HFFc6 (cell line): ENCODE measurements at regions not wholly inside any gene's neighbourhood (a gene's known extent, or its start where the extent isn't known, plus 50 kb on each side); places are given as distances from the start of the nearest gene placed in this dataset.

ENCODE experiments used
- DNase-seq: peaks from one replicate; pipeline ENCODE4 v3.0.0-alpha.2; 2018
- H3K27ac Mint-ChIP-seq: 2 replicates; pipeline ENCODE4 v1.8.0; 2020; ENCODE audit warnings: mild to moderate bottlenecking, mixed read lengths
- H3K27me3 Mint-ChIP-seq: 2 replicates; pipeline ENCODE4 v1.8.0; 2021; ENCODE audit warnings: mild to moderate bottlenecking, moderate library complexity, mixed read lengths; ENCODE audit not compliant: insufficient read depth
- H3K36me3 Mint-ChIP-seq: 2 replicates; pipeline ENCODE4 v1.8.0; 2021; ENCODE audit warnings: low read depth, mixed read lengths
- H3K4me1 Mint-ChIP-seq: 2 replicates; pipeline ENCODE4 v1.8.0; 2020; ENCODE audit warnings: low read depth, mixed read lengths
- H3K4me3 Mint-ChIP-seq: 2 replicates; pipeline ENCODE4 v1.8.0; 2020; ENCODE audit warnings: mild to moderate bottlenecking, moderate library complexity, mixed read lengths
- H3K9me3 Mint-ChIP-seq: 2 replicates; pipeline ENCODE4 v1.8.0; 2020; ENCODE audit warnings: mild to moderate bottlenecking, mixed read lengths
- TF ChIP-seq, protein P1 (sequence below): fragments of 200-600 bp; sonication (generic); IDR thresholded peaks from 2 replicates; pipeline ENCODE4 v1.5.0; 2021; ENCODE audit warnings: antibody characterized with exemption, mild to moderate bottlenecking

DNA sequence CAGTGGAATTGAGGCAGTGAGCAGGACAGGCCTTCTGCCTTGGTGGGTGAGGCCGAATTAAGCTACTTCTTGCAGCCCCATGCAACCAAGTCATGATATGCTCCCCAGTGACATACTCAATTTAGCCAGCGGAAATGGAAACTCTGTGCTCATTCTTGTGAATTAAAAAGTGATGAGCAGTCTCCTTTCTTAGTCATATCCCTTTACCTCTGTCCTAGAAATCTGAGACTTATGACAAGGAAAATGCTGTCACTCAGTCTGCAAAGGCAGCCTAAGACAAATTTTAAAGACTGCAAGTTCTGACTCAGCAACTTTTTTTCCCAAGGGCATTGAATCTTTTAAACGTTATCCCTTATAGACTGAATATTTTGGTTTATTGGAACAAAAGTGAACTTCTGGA, 218.2 kb downstream of the SH3BP4 start:
- Mint-ChIP-seq H3K4me3 (peak overlapping the region; percentile 86), H3K9me3 (0 out of 2 replicates have a peak, but pooled peaks cover 8% of the 10 kb centered on the region), H3K27me3 (no peaks in the 10 kb centered on the region), H3K27ac (peak overlapping the region; percentile 99), H3K36me3 (no peaks in the 10 kb centered on the region; the same call in 1 of the 2 replicates), H3K4me1 (peaks cover 52% of the 10 kb centered on the region)
- TF ChIP-seq, protein P1, sequence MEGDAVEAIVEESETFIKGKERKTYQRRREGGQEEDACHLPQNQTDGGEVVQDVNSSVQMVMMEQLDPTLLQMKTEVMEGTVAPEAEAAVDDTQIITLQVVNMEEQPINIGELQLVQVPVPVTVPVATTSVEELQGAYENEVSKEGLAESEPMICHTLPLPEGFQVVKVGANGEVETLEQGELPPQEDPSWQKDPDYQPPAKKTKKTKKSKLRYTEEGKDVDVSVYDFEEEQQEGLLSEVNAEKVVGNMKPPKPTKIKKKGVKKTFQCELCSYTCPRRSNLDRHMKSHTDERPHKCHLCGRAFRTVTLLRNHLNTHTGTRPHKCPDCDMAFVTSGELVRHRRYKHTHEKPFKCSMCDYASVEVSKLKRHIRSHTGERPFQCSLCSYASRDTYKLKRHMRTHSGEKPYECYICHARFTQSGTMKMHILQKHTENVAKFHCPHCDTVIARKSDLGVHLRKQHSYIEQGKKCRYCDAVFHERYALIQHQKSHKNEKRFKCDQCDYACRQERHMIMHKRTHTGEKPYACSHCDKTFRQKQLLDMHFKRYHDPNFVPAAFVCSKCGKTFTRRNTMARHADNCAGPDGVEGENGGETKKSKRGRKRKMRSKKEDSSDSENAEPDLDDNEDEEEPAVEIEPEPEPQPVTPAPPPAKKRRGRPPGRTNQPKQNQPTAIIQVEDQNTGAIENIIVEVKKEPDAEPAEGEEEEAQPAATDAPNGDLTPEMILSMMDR: no peak
- peak; percentile 72 for DNase-seq

DNA sequence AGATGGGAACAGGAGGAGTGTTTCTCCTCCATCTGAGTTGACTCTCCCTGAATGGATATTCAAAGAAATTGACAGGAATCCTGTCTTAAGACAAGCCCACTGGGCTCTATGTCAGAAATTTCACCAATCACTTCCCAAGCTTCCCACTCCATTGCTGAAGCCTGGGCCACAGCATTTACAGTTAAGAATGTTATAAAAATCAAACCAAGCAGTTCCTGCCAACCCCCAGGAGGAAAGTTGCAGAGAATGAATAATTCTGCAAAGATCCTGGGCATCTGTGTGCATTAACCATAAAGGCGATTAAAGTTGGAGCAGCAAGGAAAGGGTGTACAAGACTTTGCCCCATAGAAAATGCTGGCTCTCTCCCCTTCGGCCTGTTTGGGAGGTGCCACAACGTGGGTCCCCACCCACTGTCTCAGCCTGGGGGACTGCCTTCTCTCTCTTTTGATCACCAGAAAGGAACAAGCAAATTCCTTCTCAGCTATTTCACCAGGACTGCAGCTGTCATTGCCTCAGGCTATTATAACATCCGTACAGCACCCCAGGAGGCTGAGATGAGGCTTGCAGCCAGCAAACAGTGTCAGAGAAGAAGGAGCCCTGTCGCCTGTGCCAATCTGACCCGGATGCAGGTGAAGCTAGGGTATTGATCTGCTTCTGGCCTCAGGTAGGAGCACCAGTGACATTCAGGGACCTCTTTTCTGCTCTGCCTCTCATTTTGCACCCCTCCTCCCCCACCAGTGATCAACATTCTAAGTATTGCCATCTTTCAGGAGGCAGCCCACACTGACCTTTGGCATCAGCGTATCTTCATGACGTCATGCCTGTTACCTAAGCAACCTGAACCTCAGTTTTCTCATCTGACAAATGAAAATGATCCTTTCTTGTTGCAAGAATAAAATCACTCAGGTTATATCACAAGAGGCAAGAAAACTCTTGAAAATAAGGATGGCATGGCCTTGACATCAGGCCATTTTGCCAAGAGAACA, 219.0 kb downstream of the SH3BP4 start:
- 0 out of 2 replicates have a peak, but pooled peaks cover 8% of the 10 kb centered on the region for H3K9me3 Mint-ChIP-seq
- TF ChIP-seq, protein P1: peak; percentile 62
- peak overlapping the region; percentile 86 for H3K4me3 Mint-ChIP-seq
- H3K27ac Mint-ChIP-seq: peak overlapping the region; percentile 99
- H3K36me3 Mint-ChIP-seq: no peaks in the 10 kb centered on the region; the same call in 1 of the 2 replicates
- peaks cover 52% of the 10 kb centered on the region for H3K4me1 Mint-ChIP-seq
- DNase-seq: peak; percentile 93
- no peaks in the 10 kb centered on the region for H3K27me3 Mint-ChIP-seq

DNA sequence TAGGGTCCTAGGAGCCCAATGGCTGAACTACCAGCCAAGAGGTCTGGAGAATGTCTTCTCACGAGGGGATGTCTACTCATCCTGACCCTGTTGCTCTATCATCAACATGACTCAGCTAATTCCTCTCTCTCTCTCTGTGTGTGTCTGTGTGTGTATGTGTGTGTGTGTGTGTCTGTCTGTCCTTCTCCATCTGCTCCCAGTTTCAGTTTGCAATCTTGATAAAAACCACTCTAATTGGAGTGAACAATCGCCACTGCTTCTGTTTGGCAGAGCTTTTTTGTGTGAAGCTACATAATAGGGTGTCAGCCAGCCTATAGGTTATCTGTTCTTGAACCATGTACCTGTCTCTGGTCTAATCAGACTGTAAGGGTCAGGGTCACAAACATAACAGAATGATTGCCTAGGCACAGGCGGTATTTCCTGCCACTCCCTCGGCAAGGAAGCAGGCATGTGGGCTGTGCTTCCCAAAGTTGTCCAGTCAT, 219.8 kb downstream of the SH3BP4 start:
- no peaks in the 10 kb centered on the region for H3K27me3 Mint-ChIP-seq
- peak overlapping the region; percentile 99 for H3K27ac Mint-ChIP-seq
- peak overlapping the region; percentile 86 for H3K4me3 Mint-ChIP-seq
- peaks cover 52% of the 10 kb centered on the region for H3K4me1 Mint-ChIP-seq
- no peaks in the 10 kb centered on the region; the same call in 1 of the 2 replicates for H3K36me3 Mint-ChIP-seq
- H3K9me3 Mint-ChIP-seq: 0 out of 2 replicates have a peak, but pooled peaks cover 8% of the 10 kb centered on the region
- TF ChIP-seq, protein P1: no peak
- DNase-seq: peak; percentile 94

DNA sequence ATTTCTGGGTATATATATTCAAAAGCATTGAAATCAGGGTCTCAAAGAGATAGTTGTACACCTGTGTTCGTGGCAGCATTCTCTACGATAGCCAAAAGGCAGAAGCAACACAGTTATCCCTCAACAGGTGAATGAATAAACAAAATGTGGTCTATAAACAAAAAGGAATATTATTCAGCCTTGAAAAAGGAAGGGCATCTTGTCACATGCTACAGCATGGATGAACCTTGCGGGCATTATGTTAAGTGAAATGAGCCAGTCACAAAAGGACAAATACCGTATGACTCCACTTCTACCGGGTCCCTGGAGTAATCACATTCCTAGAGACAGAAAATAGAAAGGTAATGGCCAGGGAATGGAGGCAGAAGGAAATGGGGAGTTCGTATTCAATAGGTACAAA, 228.8 kb downstream of the SH3BP4 start:
- H3K9me3 Mint-ChIP-seq: no peaks in the 10 kb centered on the region
- no peak overlapping the region for H3K27ac Mint-ChIP-seq
- no peaks in the 10 kb centered on the region for H3K36me3 Mint-ChIP-seq
- TF ChIP-seq, protein P1: no peak
- no peak for DNase-seq
- no peak overlapping the region for H3K4me3 Mint-ChIP-seq
- H3K4me1 Mint-ChIP-seq: peaks cover 10% of the 10 kb centered on the region; the same call in 1 of the 2 replicates
- peaks cover 12% of the 10 kb centered on the region for H3K27me3 Mint-ChIP-seq

DNA sequence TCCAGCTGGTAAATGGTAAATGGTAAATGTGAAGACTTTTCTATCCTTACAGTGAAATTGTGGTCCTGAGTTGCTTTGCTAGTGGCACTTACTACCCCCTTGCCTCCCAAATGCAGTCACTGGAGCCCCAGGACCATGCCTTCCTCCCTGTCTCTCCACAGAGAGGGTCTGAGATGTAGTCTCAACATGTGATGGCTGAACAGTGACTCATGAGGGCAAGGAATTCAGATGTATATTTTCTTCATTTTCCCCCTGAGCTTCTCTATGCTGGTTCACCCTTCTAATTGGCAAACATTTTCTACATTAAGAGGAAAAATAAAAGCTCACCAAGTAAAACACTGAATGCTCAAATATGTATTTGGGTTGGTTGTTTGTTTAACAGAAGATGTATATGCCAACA, 232.0 kb downstream of the SH3BP4 start:
- Mint-ChIP-seq H3K9me3 (no peaks in the 10 kb centered on the region; the same call in 1 of the 2 replicates), H3K36me3 (no peaks in the 10 kb centered on the region), H3K4me1 (peaks cover 10% of the 10 kb centered on the region; the same call in 1 of the 2 replicates), H3K27ac (no peak overlapping the region), H3K4me3 (no peak overlapping the region), H3K27me3 (peaks cover 20% of the 10 kb centered on the region)
- no peak for DNase-seq
- TF ChIP-seq, protein P1: no peak
